ENCODE measurements at regions not wholly inside any gene's neighbourhood (a gene's known extent, or its start where the extent isn't known, plus 50 kb on each side); places are given as distances from the start of the nearest gene placed in this dataset.

GRCh38 chr2:186108470-186108869 lies 369.9 kb downstream of the FSIP2 start:
- ATAC-seq: no peak
- H3K36me3 Mint-ChIP-seq: peaks cover 0 to 36% (median 18%) of the 10 kb centered on the region in 3 donors
- H3K9me3 Mint-ChIP-seq: peaks cover 11 to 60% (median 20%) of the 10 kb centered on the region in 9 donors
- H3K27me3 Mint-ChIP-seq: no peaks in the 10 kb centered on the region
- POLR2A ChIA-PET: no interaction called here
- H3K27ac Mint-ChIP-seq: no peak overlapping the region
- peaks cover 3 to 20% (median 11%) of the 10 kb centered on the region in 4 donors for H3K4me1 Mint-ChIP-seq
- H3K4me3 Mint-ChIP-seq: no peak overlapping the region
- no peak for DNase-seq

- DNase-seq: no peak
- no peak for ATAC-seq
- POLR2A ChIA-PET: no interaction called here
- H3K27me3 Mint-ChIP-seq: no peaks in the 10 kb centered on the region
- no peak overlapping the region for H3K4me3 Mint-ChIP-seq
- H3K36me3 Mint-ChIP-seq: peaks cover 15 to 57% (median 48%) of the 10 kb centered on the region in 3 donors
- no peak overlapping the region for H3K27ac Mint-ChIP-seq
- peaks cover 23 to 64% (median 36%) of the 10 kb centered on the region in 9 donors for H3K9me3 Mint-ChIP-seq
- peaks cover 3 to 13% (median 7%) of the 10 kb centered on the region in 4 donors for H3K4me1 Mint-ChIP-seq
These were observed 372.8 kb upstream of the ZC3H15 start for GRCh38 chr2:186113284-186113683.

GRCh38 chr2:186125156-186125555 lies 360.9 kb upstream of the ZC3H15 start:
- peaks cover 0 to 8% (median 0%) of the 10 kb centered on the region in 9 donors for H3K9me3 Mint-ChIP-seq
- peaks cover 0 to 2% (median 1%) of the 10 kb centered on the region in 4 donors for H3K4me1 Mint-ChIP-seq
- ATAC-seq (no peak), DNase-seq (no peak)
- no peak overlapping the region for H3K27ac Mint-ChIP-seq
- H3K36me3 Mint-ChIP-seq: peaks cover 4 to 19% (median 11%) of the 10 kb centered on the region in 3 donors
- no peak overlapping the region for H3K4me3 Mint-ChIP-seq
- H3K27me3 Mint-ChIP-seq: no peaks in the 10 kb centered on the region
- POLR2A ChIA-PET: no interaction called here

GRCh38 chr2:186125625-186126024 lies 360.4 kb upstream of the ZC3H15 start:
- Mint-ChIP-seq H3K4me3 (no peak overlapping the region), H3K27ac (no peak overlapping the region), H3K27me3 (no peaks in the 10 kb centered on the region), H3K4me1 (peaks cover 0 to 7% (median 1%) of the 10 kb centered on the region in 4 donors), H3K36me3 (peaks cover 4 to 19% (median 11%) of the 10 kb centered on the region in 3 donors), H3K9me3 (peaks cover 0 to 8% (median 0%) of the 10 kb centered on the region in 9 donors)
- ATAC-seq: no peak
- POLR2A ChIA-PET: no interaction called here
- DNase-seq: no peak

GRCh38 chr2:186126181-186126580 lies 359.9 kb upstream of the ZC3H15 start:
- DNase-seq (no peak), ATAC-seq (no peak)
- Mint-ChIP-seq H3K9me3 (peaks cover 0 to 8% (median 0%) of the 10 kb centered on the region in 9 donors), H3K27me3 (no peaks in the 10 kb centered on the region), H3K4me3 (no peak overlapping the region), H3K27ac (no peak overlapping the region), H3K36me3 (peaks cover 4 to 18% (median 10%) of the 10 kb centered on the region in 3 donors), H3K4me1 (peaks cover 0 to 9% (median 1%) of the 10 kb centered on the region in 4 donors)
- POLR2A ChIA-PET: no interaction called here

- no peak for DNase-seq
- Mint-ChIP-seq H3K27me3 (no peaks in the 10 kb centered on the region), H3K9me3 (no peaks in the 10 kb centered on the region), H3K27ac (no peak overlapping the region), H3K4me1 (peaks cover 0 to 9% (median 1%) of the 10 kb centered on the region in 4 donors), H3K4me3 (no peak overlapping the region), H3K36me3 (peaks cover 0 to 7% (median 0%) of the 10 kb centered on the region in 3 donors)
- POLR2A ChIA-PET: no interaction called here
- no peak for ATAC-seq
These were observed 356.1 kb upstream of the ZC3H15 start for GRCh38 chr2:186129767-186130581.

- Mint-ChIP-seq H3K4me3 (no peak overlapping the region), H3K4me1 (peaks cover 0 to 9% (median 1%) of the 10 kb centered on the region in 4 donors), H3K9me3 (peaks cover 0 to 3% (median 0%) of the 10 kb centered on the region in 9 donors), H3K27ac (no peak overlapping the region), H3K27me3 (no peaks in the 10 kb centered on the region), H3K36me3 (peaks cover 0 to 4% (median 0%) of the 10 kb centered on the region in 3 donors)
- DNase-seq (no peak), ATAC-seq (no peak)
- POLR2A ChIA-PET: no interaction called here
These were observed 355.1 kb upstream of the ZC3H15 start for GRCh38 chr2:186130748-186131641.

- POLR2A ChIA-PET: interaction anchor here (0.7 kb wide), 1 partner anchor 308 kb away, joined by 6 read pairs; no protein-coding TSS in a partner anchor
- DNase-seq (no peak), ATAC-seq (no peak)
- Mint-ChIP-seq H3K9me3 (peaks cover 0 to 8% (median 0%) of the 10 kb centered on the region in 9 donors), H3K27me3 (no peaks in the 10 kb centered on the region), H3K36me3 (peaks cover 0 to 2% (median 2%) of the 10 kb centered on the region in 3 donors), H3K27ac (no peak overlapping the region), H3K4me3 (peak overlapping the region in 1 of 10 donors; percentile 33), H3K4me1 (peaks cover 0 to 1% (median 0%) of the 10 kb centered on the region in 4 donors)
These were observed 350.4 kb upstream of the ZC3H15 start for GRCh38 chr2:186135686-186136085.

- peaks cover 0 to 8% (median 0%) of the 10 kb centered on the region in 9 donors for H3K9me3 Mint-ChIP-seq
- no peak overlapping the region for H3K4me3 Mint-ChIP-seq
- DNase-seq (no peak), ATAC-seq (no peak)
- no peak overlapping the region for H3K27ac Mint-ChIP-seq
- H3K36me3 Mint-ChIP-seq: peaks cover 0 to 7% (median 2%) of the 10 kb centered on the region in 3 donors
- POLR2A ChIA-PET: no interaction called here
- H3K27me3 Mint-ChIP-seq: no peaks in the 10 kb centered on the region
- H3K4me1 Mint-ChIP-seq: no peaks in the 10 kb centered on the region
These were observed 349.2 kb upstream of the ZC3H15 start for GRCh38 chr2:186136860-186137259.

- H3K9me3 Mint-ChIP-seq: peaks cover 0 to 8% (median 0%) of the 10 kb centered on the region in 9 donors
- ATAC-seq (no peak), DNase-seq (no peak)
- no peak overlapping the region for H3K4me3 Mint-ChIP-seq
- no peaks in the 10 kb centered on the region for H3K4me1 Mint-ChIP-seq
- H3K27ac Mint-ChIP-seq: no peak overlapping the region
- H3K36me3 Mint-ChIP-seq: peaks cover 0 to 9% (median 2%) of the 10 kb centered on the region in 3 donors
- H3K27me3 Mint-ChIP-seq: no peaks in the 10 kb centered on the region
- POLR2A ChIA-PET: no interaction called here
These were observed 347.2 kb upstream of the ZC3H15 start for GRCh38 chr2:186138845-186139244.

GRCh38 chr2:186159101-186159500 lies 327.0 kb upstream of the ZC3H15 start:
- POLR2A ChIA-PET: no interaction called here
- ATAC-seq (no peak), DNase-seq (no peak)
- no peaks in the 10 kb centered on the region for H3K4me1 Mint-ChIP-seq
- H3K27me3 Mint-ChIP-seq: no peaks in the 10 kb centered on the region
- H3K27ac Mint-ChIP-seq: no peak overlapping the region
- H3K4me3 Mint-ChIP-seq: no peak overlapping the region
- H3K9me3 Mint-ChIP-seq: peaks cover 24 to 63% (median 51%) of the 10 kb centered on the region in 9 donors
- H3K36me3 Mint-ChIP-seq: peaks cover 24 to 85% (median 55%) of the 10 kb centered on the region in 3 donors

GRCh38 chr2:186164325-186164724 lies 321.7 kb upstream of the ZC3H15 start:
- ATAC-seq (no peak), DNase-seq (no peak)
- POLR2A ChIA-PET: no interaction called here
- no peaks in the 10 kb centered on the region for H3K27me3 Mint-ChIP-seq
- no peaks in the 10 kb centered on the region for H3K4me1 Mint-ChIP-seq
- no peak overlapping the region for H3K27ac Mint-ChIP-seq
- H3K4me3 Mint-ChIP-seq: no peak overlapping the region
- H3K36me3 Mint-ChIP-seq: peaks cover 19 to 62% (median 44%) of the 10 kb centered on the region in 3 donors
- H3K9me3 Mint-ChIP-seq: peaks cover 1 to 40% (median 27%) of the 10 kb centered on the region in 9 donors

GRCh38 chr2:186170693-186171092 lies 315.4 kb upstream of the ZC3H15 start:
- H3K4me1 Mint-ChIP-seq: no peaks in the 10 kb centered on the region
- no peak for ATAC-seq
- no peak for DNase-seq
- H3K27me3 Mint-ChIP-seq: no peaks in the 10 kb centered on the region
- no peak overlapping the region for H3K27ac Mint-ChIP-seq
- peaks cover 0 to 18% (median 5%) of the 10 kb centered on the region in 9 donors for H3K9me3 Mint-ChIP-seq
- H3K36me3 Mint-ChIP-seq: peaks cover 0 to 30% (median 29%) of the 10 kb centered on the region in 3 donors
- POLR2A ChIA-PET: no interaction called here
- H3K4me3 Mint-ChIP-seq: no peak overlapping the region

Measured in naive thymus-derived CD8-positive, alpha-beta T cell (primary cell).